GM12878 (cell line): ENCODE measurements at regions not wholly inside any gene's neighbourhood (a gene's known extent, or its start where the extent isn't known, plus 50 kb on each side); places are given as distances from the start of the nearest gene placed in this dataset.

ENCODE experiments used
- CHD1 ChIP-seq: IDR thresholded peaks from 2 replicates; pipeline ENCODE4 v1.6.1; 2012; ENCODE audit warnings: low read depth, low read length, improper control_type of control experiment
- CTCF ChIP-seq, 3 experiments: IDR thresholded peaks in 2 of 3; conservative IDR thresholded peaks in 1 of 3; 2 replicates each; pipeline ENCODE4 v1.5.1; 2011; ENCODE audit warnings: low read depth in 3 of 3, low read length in 3 of 3, mild to moderate bottlenecking in 3 of 3, control low read depth in 2 of 3, moderate library complexity in 2 of 3, inconsistent platforms in 1 of 3, mixed read lengths in 1 of 3; ENCODE audit not compliant: control insufficient read depth in 2 of 3, insufficient read depth in 1 of 3; ENCODE audit errors: extremely low read depth in 1 of 3
- EZH2 ChIP-seq: IDR thresholded peaks from 2 replicates; pipeline ENCODE4 v1.6.1; 2012; ENCODE audit warnings: low read depth, mild to moderate bottlenecking, control low read depth, inconsistent platforms, low read length, borderline replicate concordance; ENCODE audit not compliant: control insufficient read depth
- FOS ChIP-seq: IDR thresholded peaks from 3 replicates; pipeline ENCODE4 v1.6.1; 2011; ENCODE audit warnings: borderline replicate concordance; ENCODE audit not compliant: insufficient read length; ENCODE audit errors: extremely low read depth
- FOXK2 ChIP-seq: fragments of 450-650 bp; IDR thresholded peaks from 2 replicates; pipeline ENCODE4 v1.6.1; 2017; ENCODE audit warnings: mild to moderate bottlenecking, moderate library complexity
- IRF3 ChIP-seq: fragments of 450-650 bp; IDR thresholded peaks from 2 replicates; pipeline ENCODE4 v1.6.1; 2014; ENCODE audit warnings: mild to moderate bottlenecking
- KAT2A ChIP-seq: conservative IDR thresholded peaks from 2 replicates; pipeline ENCODE4 v1.6.1; 2011; ENCODE audit warnings: low read depth, low read length; ENCODE audit not compliant: control insufficient read depth
- POU2F2 ChIP-seq: IDR thresholded peaks from 3 replicates; pipeline ENCODE4 v1.6.1; 2011; ENCODE audit warnings: low read depth, mild to moderate bottlenecking, low read length, borderline replicate concordance
- SMARCA5 ChIP-seq: fragments of 450-650 bp; IDR thresholded peaks from 2 replicates; pipeline ENCODE4 v1.6.1; 2017; ENCODE audit warnings: mild to moderate bottlenecking
- SPI1 ChIP-seq: IDR thresholded peaks from 2 replicates; pipeline ENCODE4 v1.6.1; 2011; ENCODE audit warnings: low read depth, mild to moderate bottlenecking, low read length, moderate library complexity, borderline replicate concordance; ENCODE audit not compliant: insufficient read depth
- TCF12 ChIP-seq: IDR thresholded peaks from 2 replicates; pipeline ENCODE4 v1.6.1; 2011; ENCODE audit warnings: low read depth, mild to moderate bottlenecking, low read length

GRCh38 chr3:94226078-94226477 lies 163.2 kb downstream of the NSUN3 start:
- no peak for TF ChIP-seq CTCF (IDR thresholded peaks at IDR 0.05 in 2 of 3, conservative IDR thresholded peaks at IDR 0.05 in 1 of 3; ENCODE audit: control insufficient read depth in 2 of 3, extremely low read depth in 1 of 3, insufficient read depth in 1 of 3, low read depth in 3 of 3, low read length in 3 of 3)
- no peak for TF ChIP-seq POU2F2
- TF ChIP-seq EZH2 = no peak
- TF ChIP-seq IRF3 = no peak
- no peak for TF ChIP-seq SMARCA5
- TF ChIP-seq FOXK2 = no peak
- no peak for TF ChIP-seq TCF12
- TF ChIP-seq KAT2A = no peak
- no peak for TF ChIP-seq FOS
- TF ChIP-seq CHD1 = no peak
- no peak for TF ChIP-seq SPI1
